Mesenchymal stem cell (in vitro differentiated cells and primary cell): ENCODE measurements at regions not wholly inside any gene's neighbourhood (a gene's known extent, or its start where the extent isn't known, plus 50 kb on each side); places are given as distances from the start of the nearest gene placed in this dataset.

Source experiments
- DNase-seq: peaks from one replicate; pipeline ENCODE4 v3.0.0-alpha.2; 2013
- H2AFZ ChIP-seq: one replicate; pipeline ENCODE4 v1.6.1; 2013; ENCODE audit warnings: low read depth, mild to moderate bottlenecking, control low read depth, inconsistent platforms, low read length, moderate library complexity
- H2AK5ac ChIP-seq: 2 replicates; pipeline ENCODE4 v1.6.1; 2013; ENCODE audit warnings: low read length, moderate library complexity, mild to moderate bottlenecking, inconsistent platforms; ENCODE audit not compliant: severe bottlenecking
- H2BK120ac ChIP-seq: one replicate; pipeline ENCODE4 v1.6.1; 2013; ENCODE audit warnings: low read depth, mild to moderate bottlenecking, inconsistent platforms, low read length, moderate library complexity
- H2BK12ac ChIP-seq, 2 experiments: one replicate each; pipeline ENCODE4 v1.6.1; 2013; ENCODE audit warnings: inconsistent platforms in 2 of 2, low read length in 2 of 2, mild to moderate bottlenecking in 2 of 2, moderate library complexity in 2 of 2, control low read depth in 1 of 2
- H2BK15ac ChIP-seq: one replicate; pipeline ENCODE4 v1.6.1; 2013; ENCODE audit warnings: mild to moderate bottlenecking, low read depth, inconsistent platforms; ENCODE audit not compliant: poor library complexity, severe bottlenecking
- H2BK5ac ChIP-seq: 2 replicates; pipeline ENCODE4 v1.6.1; 2013; ENCODE audit warnings: low read depth, mild to moderate bottlenecking, low read length, control low read depth, inconsistent platforms; ENCODE audit not compliant: poor library complexity, severe bottlenecking
- H3K14ac ChIP-seq, 2 experiments: one replicate each; pipeline ENCODE4 v1.6.1; 2013; ENCODE audit warnings: inconsistent platforms in 2 of 2, low read length in 2 of 2, control low read depth in 1 of 2, mild to moderate bottlenecking in 1 of 2, moderate library complexity in 1 of 2
- H3K18ac ChIP-seq, 2 experiments: one replicate each; pipeline ENCODE4 v1.6.1; 2013; ENCODE audit warnings: inconsistent platforms in 2 of 2, low read length in 2 of 2, control low read depth in 1 of 2, low read depth in 1 of 2, mild to moderate bottlenecking in 1 of 2
- H3K23ac ChIP-seq, 2 experiments: one replicate each; pipeline ENCODE4 v1.6.1; 2013; ENCODE audit warnings: inconsistent platforms in 2 of 2, low read length in 2 of 2, mild to moderate bottlenecking in 2 of 2, moderate library complexity in 2 of 2, control low read depth in 1 of 2
- H3K27ac ChIP-seq: 2 replicates; pipeline ENCODE4 v1.5.1; 2013; ENCODE audit warnings: mild to moderate bottlenecking, moderate library complexity, low read length, control low read depth, inconsistent platforms; ENCODE audit not compliant: poor library complexity, severe bottlenecking
- H3K27me3 ChIP-seq, 2 experiments: 2 replicates each; pipeline versions ENCODE4 v1.6.1 to v1.7.0; 2013; ENCODE audit warnings: low read length in 2 of 2, mild to moderate bottlenecking in 2 of 2, moderate library complexity in 2 of 2, control low read depth in 1 of 2, inconsistent platforms in 1 of 2; ENCODE audit not compliant: control insufficient read depth in 1 of 2, insufficient read depth in 1 of 2
- H3K36me3 ChIP-seq, 2 experiments: 2 replicates each; pipeline versions ENCODE4 v1.6.1 to v1.7.0; 2013; ENCODE audit warnings: low read length in 2 of 2, control low read depth in 1 of 2, inconsistent platforms in 1 of 2, low read depth in 1 of 2, mild to moderate bottlenecking in 1 of 2; ENCODE audit not compliant: insufficient read depth in 2 of 2, control insufficient read depth in 1 of 2
- H3K4ac ChIP-seq, 2 experiments: one replicate each; pipeline ENCODE4 v1.6.1; 2013; ENCODE audit warnings: inconsistent platforms in 2 of 2, low read length in 2 of 2, mild to moderate bottlenecking in 2 of 2, moderate library complexity in 2 of 2, control low read depth in 1 of 2, low read depth in 1 of 2
- H3K4me1 ChIP-seq: 2 replicates; pipeline ENCODE4 v1.6.1; 2013; ENCODE audit warnings: low read depth, low read length, control low read depth; ENCODE audit not compliant: control insufficient read depth, insufficient read depth
- H3K4me2 ChIP-seq: 2 replicates; pipeline ENCODE4 v1.6.1; 2013; ENCODE audit warnings: low read length, mild to moderate bottlenecking, inconsistent platforms; ENCODE audit not compliant: poor library complexity, severe bottlenecking
- H3K4me3 ChIP-seq, 2 experiments: 2 replicates each; pipeline versions ENCODE4 v1.5.1 to v1.7.0; 2013; ENCODE audit warnings: low read length in 2 of 2, mild to moderate bottlenecking in 2 of 2, control low read depth in 1 of 2, low read depth in 1 of 2; ENCODE audit not compliant: insufficient read depth in 1 of 2
- H3K79me1 ChIP-seq: replicated peaks from 2 replicates; pipeline ENCODE4 v1.6.1; 2013; ENCODE audit warnings: mild to moderate bottlenecking, control low read depth, low read length, inconsistent platforms; ENCODE audit not compliant: poor library complexity, severe bottlenecking
- H3K9ac ChIP-seq: 2 replicates; pipeline ENCODE4 v1.7.0; 2013; ENCODE audit warnings: mild to moderate bottlenecking, low read length, moderate library complexity
- H3K9me3 ChIP-seq: 2 replicates; pipeline ENCODE4 v1.7.0; 2013; ENCODE audit warnings: mild to moderate bottlenecking, low read length; ENCODE audit not compliant: control insufficient read depth
- H4K8ac ChIP-seq: one replicate; pipeline ENCODE4 v1.6.1; 2013; ENCODE audit warnings: inconsistent platforms, mild to moderate bottlenecking, low read length, moderate library complexity
- H4K91ac ChIP-seq: one replicate; pipeline ENCODE4 v1.6.1; 2013; ENCODE audit warnings: mild to moderate bottlenecking, low read length, inconsistent platforms
- WGBS: methylation state at CpG from one replicate; pipeline ENCODE4 v1.1.7; 2013; ENCODE audit warnings: mixed read lengths; 5-methylcytosine and 5-hydroxymethylcytosine counted together

DNA sequence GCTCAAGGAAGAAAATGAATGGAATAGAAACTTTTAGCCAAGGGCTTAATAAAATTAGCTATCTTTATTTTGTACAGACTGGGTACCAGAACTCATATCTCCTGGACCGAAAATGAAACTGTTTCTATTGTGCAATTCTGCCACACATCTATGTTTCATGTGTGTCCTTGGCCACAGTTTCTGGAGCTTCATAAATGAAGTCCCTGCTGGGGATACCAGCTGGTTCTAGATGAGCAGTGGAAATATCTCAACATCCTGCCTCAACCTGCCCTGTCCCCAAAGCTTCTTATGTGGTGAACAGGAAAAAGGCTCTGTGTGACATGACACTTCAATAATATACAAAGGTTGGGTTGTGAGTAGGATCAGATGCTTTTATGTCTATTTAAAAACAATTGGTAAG is 310.1 kb upstream of the SORCS1 start:
- H3K79me1 ChIP-seq, result no peaks in the 10 kb centered on the region
- no peak overlapping the region for H3K23ac ChIP-seq
- H2BK5ac ChIP-seq, result no peak overlapping the region
- H3K27ac ChIP-seq, result no peak overlapping the region
- H3K4me3 ChIP-seq, result no peak overlapping the region
- H3K4me2 ChIP-seq, result no peak overlapping the region
- no peak overlapping the region for H2AK5ac ChIP-seq
- H2BK120ac ChIP-seq, result no peak overlapping the region
- H3K9ac ChIP-seq, result no peak overlapping the region
- DNase-seq, result no peak
- H3K4me1 ChIP-seq, result no peaks in the 10 kb centered on the region
- no peak overlapping the region for H3K18ac ChIP-seq
- 81% methylated on average over 1 of the region's 1 CpG for WGBS
- H2BK12ac ChIP-seq, result no peak overlapping the region
- H3K36me3 ChIP-seq, result no peaks in the 10 kb centered on the region
- no peak overlapping the region for H4K91ac ChIP-seq
- no peak overlapping the region for H3K4ac ChIP-seq
- H2AFZ ChIP-seq, result no peak overlapping the region
- no peaks in the 10 kb centered on the region for H3K9me3 ChIP-seq
- H3K27me3 ChIP-seq, result no peaks in the 10 kb centered on the region
- no peak overlapping the region for H4K8ac ChIP-seq
- no peak overlapping the region for H3K14ac ChIP-seq
- H2BK15ac ChIP-seq, result no peak overlapping the region

DNA sequence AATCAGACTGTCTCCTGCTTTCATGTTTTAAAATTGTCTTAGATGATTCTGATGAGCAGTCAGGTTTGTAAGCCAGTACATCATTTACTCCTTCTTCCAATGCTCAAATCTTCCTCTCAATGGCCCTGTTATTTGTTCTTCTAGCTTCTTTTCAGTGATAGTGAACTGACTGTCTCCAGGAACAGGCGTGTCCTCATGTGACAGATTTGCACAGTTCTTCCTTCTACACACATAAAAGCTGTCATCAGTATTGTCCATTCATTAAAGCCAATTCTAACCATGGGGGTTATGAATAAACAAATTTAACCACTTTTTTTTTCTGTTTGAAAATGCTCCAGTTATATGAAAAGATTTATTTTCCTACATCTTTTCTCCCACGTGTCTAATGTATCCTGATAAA is 308.7 kb upstream of the SORCS1 start:
- Histone ChIP-seq H3K36me3 (no peaks in the 10 kb centered on the region), H3K79me1 (no peaks in the 10 kb centered on the region), H2AK5ac (no peak overlapping the region), H4K91ac (no peak overlapping the region), H2AFZ (no peak overlapping the region), H2BK12ac (no peak overlapping the region), H3K23ac (no peak overlapping the region), H3K4me1 (no peaks in the 10 kb centered on the region), H3K9me3 (no peaks in the 10 kb centered on the region), H3K18ac (no peak overlapping the region), H3K14ac (no peak overlapping the region), H3K4me2 (no peak overlapping the region), H2BK120ac (no peak overlapping the region), H3K9ac (no peak overlapping the region), H3K4ac (no peak overlapping the region), H2BK15ac (no peak overlapping the region), H3K4me3 (no peak overlapping the region), H2BK5ac (no peak overlapping the region), H4K8ac (no peak overlapping the region), H3K27me3 (no peaks in the 10 kb centered on the region), H3K27ac (no peak overlapping the region)
- WGBS, result 49% methylated on average over 2 of the region's 2 CpGs
- no peak for DNase-seq

DNA sequence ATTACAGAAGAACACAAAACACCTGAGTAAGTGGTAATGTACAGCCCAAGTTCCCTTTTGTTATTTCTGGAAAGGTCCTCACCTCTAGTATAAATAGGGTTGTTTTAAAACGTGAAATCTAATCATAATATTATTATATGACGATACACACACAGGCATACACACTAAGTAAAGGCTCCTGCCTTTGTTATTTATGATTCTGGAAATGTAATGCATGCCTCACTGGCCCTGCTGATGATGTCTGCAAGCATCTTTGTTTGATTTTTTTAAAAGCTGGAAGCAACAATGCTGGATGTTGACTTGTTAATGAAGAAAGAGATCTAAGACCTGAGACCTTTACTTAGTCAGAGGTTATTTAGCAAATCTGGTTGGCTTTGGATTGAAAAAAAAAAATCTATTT is 307.4 kb upstream of the SORCS1 start:
- no peak overlapping the region for H3K4me3 ChIP-seq
- no peak overlapping the region for H2BK5ac ChIP-seq
- no peaks in the 10 kb centered on the region for H3K4me1 ChIP-seq
- no peak overlapping the region for H2AFZ ChIP-seq
- no peak overlapping the region for H3K4ac ChIP-seq
- H3K4me2 ChIP-seq, result no peak overlapping the region
- H3K14ac ChIP-seq, result no peak overlapping the region
- no peak overlapping the region for H2BK15ac ChIP-seq
- no peak overlapping the region for H3K9ac ChIP-seq
- H3K27me3 ChIP-seq, result no peaks in the 10 kb centered on the region
- no CpG with 5 or more reads among the region's 2 CpGs for WGBS
- no peak for DNase-seq
- no peaks in the 10 kb centered on the region for H3K79me1 ChIP-seq
- no peaks in the 10 kb centered on the region for H3K9me3 ChIP-seq
- H4K91ac ChIP-seq, result no peak overlapping the region
- H3K18ac ChIP-seq, result no peak overlapping the region
- H2BK12ac ChIP-seq, result no peak overlapping the region
- no peak overlapping the region for H2BK120ac ChIP-seq
- no peak overlapping the region for H2AK5ac ChIP-seq
- H3K23ac ChIP-seq, result no peak overlapping the region
- no peak overlapping the region for H3K27ac ChIP-seq
- no peaks in the 10 kb centered on the region for H3K36me3 ChIP-seq
- no peak overlapping the region for H4K8ac ChIP-seq

DNA sequence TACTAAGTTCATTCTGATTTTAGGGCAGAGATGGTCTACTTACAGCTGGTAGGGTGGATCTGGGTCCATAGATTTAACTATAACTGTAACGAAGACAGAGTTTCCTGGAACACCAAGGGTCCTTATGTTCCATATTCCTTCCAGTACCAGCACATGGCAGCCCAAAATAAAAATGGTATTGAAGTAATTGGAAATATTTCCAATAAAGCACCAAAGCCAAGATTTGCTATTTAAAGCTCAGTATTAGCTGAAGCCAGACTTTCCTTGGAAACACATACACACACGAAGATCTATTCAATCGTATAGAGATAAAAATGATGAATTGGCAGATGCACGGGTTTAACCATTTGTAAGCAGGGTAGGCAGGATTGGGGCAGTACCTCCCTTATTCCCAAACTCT is 289.1 kb upstream of the SORCS1 start:
- DNase-seq, result no peak
- H2BK5ac ChIP-seq, result no peak overlapping the region
- no peaks in the 10 kb centered on the region for H3K79me1 ChIP-seq
- no peak overlapping the region for H3K4me3 ChIP-seq
- H3K36me3 ChIP-seq, result no peaks in the 10 kb centered on the region
- no peak overlapping the region for H2AK5ac ChIP-seq
- H2BK120ac ChIP-seq, result no peak overlapping the region
- H3K23ac ChIP-seq, result no peak overlapping the region
- H3K4ac ChIP-seq, result no peak overlapping the region
- H3K4me2 ChIP-seq, result no peak overlapping the region
- H4K91ac ChIP-seq, result no peak overlapping the region
- no peak overlapping the region for H3K27ac ChIP-seq
- no peaks in the 10 kb centered on the region for H3K4me1 ChIP-seq
- no peaks in the 10 kb centered on the region for H3K27me3 ChIP-seq
- H2AFZ ChIP-seq, result no peak overlapping the region
- H3K9ac ChIP-seq, result no peak overlapping the region
- no peaks in the 10 kb centered on the region for H3K9me3 ChIP-seq
- H2BK12ac ChIP-seq, result no peak overlapping the region
- no peak overlapping the region for H2BK15ac ChIP-seq
- WGBS, result 92% methylated on average over 3 of the region's 4 CpGs
- no peak overlapping the region for H3K18ac ChIP-seq
- no peak overlapping the region for H3K14ac ChIP-seq
- no peak overlapping the region for H4K8ac ChIP-seq
